Lower leg skin (tissue), 4 donors: ENCODE measurements at regions not wholly inside any gene's neighbourhood (a gene's known extent, or its start where the extent isn't known, plus 50 kb on each side); places are given as distances from the start of the nearest gene placed in this dataset.

Experiments used
- DNase-seq, 2 donors: peaks; one replicate each; pipeline ENCODE4 v3.0.0-alpha.2; 2019; ENCODE audit warnings: low spot score in 2 of 2
- H3K4me3 ChIP-seq: fragments of 200-600 bp; sonication (generic); 2 replicates; pipeline ENCODE4 v1.5.1; 2017; ENCODE audit warnings: mild to moderate bottlenecking, low read depth; ENCODE audit not compliant: poor library complexity, severe bottlenecking
- POLR2A ChIP-seq, 2 donors: fragments of 450-650 bp; IDR thresholded peaks; one replicate each; pipeline ENCODE4 v1.6.1; 2016 to 2017; ENCODE audit warnings: antibody characterized with exemption in 2 of 2, mild to moderate bottlenecking in 1 of 2, moderate library complexity in 1 of 2
- WGBS, 2 donors: methylation state at CpG; one replicate each; pipeline ENCODE4 v1.1.5; 2018; 5-methylcytosine and 5-hydroxymethylcytosine counted together
- intact Hi-C: fragments of 100-400 bp; cut with DNase I; formaldehyde crosslinking; loops from one replicate; pipeline ENCODE4 v1.15.0; 2023; ENCODE audit warnings: low total_unique reads
- TF ChIP-seq, protein P1 (sequence below), 3 donors: fragments of 450-650 bp; IDR thresholded peaks; one replicate each; pipeline ENCODE4 v1.5.1; 2016; ENCODE audit warnings: antibody characterized with exemption in 3 of 3, mild to moderate bottlenecking in 3 of 3, moderate library complexity in 2 of 3

DNA sequence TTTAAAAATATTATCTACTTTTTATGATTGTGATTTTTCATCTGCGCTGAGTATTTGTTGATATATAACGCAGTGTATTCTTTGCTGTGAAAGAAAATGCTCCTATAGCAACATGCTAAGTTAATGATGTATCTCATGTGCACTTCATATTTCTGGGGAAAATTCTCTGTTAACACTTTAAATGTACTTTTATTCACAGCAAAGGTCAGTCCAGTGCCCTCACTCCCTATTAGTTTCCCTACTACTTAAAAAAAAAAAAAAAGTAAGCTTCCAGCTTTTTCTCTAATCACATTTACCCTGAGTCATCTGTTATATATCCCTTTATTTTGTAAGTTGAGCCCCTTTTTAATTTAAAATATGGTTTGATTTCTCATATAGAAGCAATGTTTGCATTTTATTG, 219.8 kb downstream of the AEBP2 start:
- no peak overlapping the region for H3K4me3 ChIP-seq
- TF ChIP-seq, protein P1, sequence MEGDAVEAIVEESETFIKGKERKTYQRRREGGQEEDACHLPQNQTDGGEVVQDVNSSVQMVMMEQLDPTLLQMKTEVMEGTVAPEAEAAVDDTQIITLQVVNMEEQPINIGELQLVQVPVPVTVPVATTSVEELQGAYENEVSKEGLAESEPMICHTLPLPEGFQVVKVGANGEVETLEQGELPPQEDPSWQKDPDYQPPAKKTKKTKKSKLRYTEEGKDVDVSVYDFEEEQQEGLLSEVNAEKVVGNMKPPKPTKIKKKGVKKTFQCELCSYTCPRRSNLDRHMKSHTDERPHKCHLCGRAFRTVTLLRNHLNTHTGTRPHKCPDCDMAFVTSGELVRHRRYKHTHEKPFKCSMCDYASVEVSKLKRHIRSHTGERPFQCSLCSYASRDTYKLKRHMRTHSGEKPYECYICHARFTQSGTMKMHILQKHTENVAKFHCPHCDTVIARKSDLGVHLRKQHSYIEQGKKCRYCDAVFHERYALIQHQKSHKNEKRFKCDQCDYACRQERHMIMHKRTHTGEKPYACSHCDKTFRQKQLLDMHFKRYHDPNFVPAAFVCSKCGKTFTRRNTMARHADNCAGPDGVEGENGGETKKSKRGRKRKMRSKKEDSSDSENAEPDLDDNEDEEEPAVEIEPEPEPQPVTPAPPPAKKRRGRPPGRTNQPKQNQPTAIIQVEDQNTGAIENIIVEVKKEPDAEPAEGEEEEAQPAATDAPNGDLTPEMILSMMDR (IDR thresholded peaks at IDR 0.05): no peak
- no peak for TF ChIP-seq POLR2A (IDR thresholded peaks at IDR 0.05)
- intact Hi-C loops: no loop called here
- WGBS, 2 donors: 93 to 99% methylated on average over 2 of the region's 2 CpGs
- no peak for DNase-seq

DNA sequence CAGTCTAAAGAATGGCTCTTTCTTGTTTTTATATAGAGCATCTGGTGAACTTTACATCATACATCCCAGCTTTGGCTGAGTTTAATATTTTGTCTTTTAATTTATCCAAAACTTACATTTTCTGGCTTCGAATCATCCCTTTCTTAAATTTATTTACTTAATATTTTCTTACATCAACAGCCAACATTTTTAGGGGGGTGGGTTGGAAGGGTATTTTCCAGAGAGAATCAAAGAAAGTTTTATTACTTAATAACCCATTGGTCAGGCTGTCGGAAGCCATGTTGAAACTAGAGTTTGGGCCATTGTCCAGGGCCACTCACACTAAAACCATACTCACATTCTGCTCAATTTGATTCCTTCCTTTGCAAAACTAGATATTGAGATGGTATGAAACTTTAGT, 220.2 kb downstream of the AEBP2 start:
- TF ChIP-seq POLR2A (IDR thresholded peaks at IDR 0.05): no peak
- TF ChIP-seq, protein P1 (IDR thresholded peaks at IDR 0.05): no peak
- DNase-seq: no peak
- H3K4me3 ChIP-seq: no peak overlapping the region
- intact Hi-C loops: no loop called here
- WGBS, 2 donors: 85 to 94% methylated on average over 2 of the region's 2 CpGs

DNA sequence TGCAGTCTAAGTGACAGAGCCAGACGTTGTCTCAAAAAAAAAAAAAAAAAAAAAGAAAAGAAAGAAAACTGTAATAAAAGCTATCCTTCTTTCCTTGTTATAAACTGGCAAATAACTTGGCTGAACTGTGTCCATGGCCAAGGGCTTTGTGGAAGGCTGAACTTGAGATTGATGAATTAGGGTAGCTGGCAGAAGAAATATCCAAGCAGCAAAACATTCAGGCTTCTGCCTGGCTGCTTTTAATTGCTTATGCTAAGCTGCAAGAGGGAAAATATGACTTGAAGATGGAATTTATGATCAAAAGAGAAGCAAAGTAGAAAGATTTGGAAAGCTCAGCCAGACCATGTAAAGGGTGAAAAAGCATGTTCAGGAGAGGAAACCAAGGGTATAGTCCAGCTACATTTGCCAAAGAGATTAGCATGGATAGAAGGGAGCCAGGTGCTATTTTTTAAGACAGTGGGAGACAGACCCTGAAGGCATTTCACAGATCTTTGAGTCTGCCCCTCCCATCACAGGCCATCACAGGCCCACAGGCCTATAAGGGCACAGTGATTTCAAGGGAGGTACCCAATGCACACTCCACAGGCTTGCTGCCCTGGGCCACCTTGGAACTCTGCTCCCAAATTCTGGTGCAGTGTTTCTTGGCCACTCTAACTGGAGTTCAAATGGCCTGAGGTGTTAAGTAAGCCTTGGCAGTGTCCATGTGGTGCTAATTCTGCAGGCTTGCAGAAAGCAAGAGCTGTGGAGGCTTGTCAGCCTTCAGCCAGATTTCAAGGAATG, 226.0 kb downstream of the AEBP2 start:
- TF ChIP-seq POLR2A (IDR thresholded peaks at IDR 0.05): no peak
- TF ChIP-seq, protein P1 (IDR thresholded peaks at IDR 0.05): no peak
- 15 to 45% methylated on average over 1 of the region's 1 CpG for WGBS, 2 donors
- H3K4me3 ChIP-seq: no peak overlapping the region
- intact Hi-C loops: no loop called here
- DNase-seq: no peak

DNA sequence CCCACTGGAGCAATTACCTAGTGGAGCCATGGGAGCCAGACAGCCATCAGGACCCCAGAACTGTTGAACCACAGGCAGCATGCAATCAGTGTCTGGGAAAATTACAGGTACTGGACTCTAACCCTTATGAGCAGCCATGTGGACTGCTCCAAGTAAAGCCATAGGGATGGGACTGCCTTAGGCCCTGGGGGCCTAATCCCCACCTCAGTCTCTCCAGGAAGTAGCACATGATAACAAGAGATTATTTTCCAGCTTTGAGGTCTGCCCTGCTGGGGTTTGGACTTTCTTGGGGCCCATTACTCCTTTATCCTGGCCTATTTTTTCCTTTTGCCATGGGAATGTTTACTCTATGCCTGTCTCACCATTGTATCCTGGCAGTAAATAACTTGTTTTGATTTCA, 226.8 kb downstream of the AEBP2 start:
- no peak overlapping the region for H3K4me3 ChIP-seq
- TF ChIP-seq, protein P1 (IDR thresholded peaks at IDR 0.05): no peak
- no peak for TF ChIP-seq POLR2A (IDR thresholded peaks at IDR 0.05)
- DNase-seq: no peak
- intact Hi-C loops: no loop called here

DNA sequence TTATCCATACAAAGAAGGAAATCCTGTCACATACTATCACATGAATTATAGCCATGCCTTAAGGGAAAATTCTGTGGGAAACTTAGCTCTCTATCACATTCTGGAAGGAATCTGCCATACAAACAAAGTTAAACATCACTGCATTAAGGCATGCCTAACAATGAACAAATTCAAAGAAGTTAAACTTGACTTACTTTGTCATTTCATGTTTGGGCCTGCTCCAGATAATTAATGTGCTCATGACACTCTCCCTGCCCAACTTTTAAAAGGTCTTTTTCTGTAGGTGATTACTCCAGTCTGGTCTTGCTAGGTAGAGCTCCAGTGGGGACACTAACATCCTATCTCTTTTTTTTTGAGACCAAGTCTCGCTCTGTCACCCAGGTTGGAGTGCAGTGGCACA, 230.5 kb downstream of the AEBP2 start:
- no peak for DNase-seq
- intact Hi-C loops: no loop called here
- no peak overlapping the region for H3K4me3 ChIP-seq
- TF ChIP-seq, protein P1 (IDR thresholded peaks at IDR 0.05): no peak
- TF ChIP-seq POLR2A (IDR thresholded peaks at IDR 0.05): no peak
- WGBS, 2 donors: 79 to 93% methylated on average over 1 of the region's 1 CpG

DNA sequence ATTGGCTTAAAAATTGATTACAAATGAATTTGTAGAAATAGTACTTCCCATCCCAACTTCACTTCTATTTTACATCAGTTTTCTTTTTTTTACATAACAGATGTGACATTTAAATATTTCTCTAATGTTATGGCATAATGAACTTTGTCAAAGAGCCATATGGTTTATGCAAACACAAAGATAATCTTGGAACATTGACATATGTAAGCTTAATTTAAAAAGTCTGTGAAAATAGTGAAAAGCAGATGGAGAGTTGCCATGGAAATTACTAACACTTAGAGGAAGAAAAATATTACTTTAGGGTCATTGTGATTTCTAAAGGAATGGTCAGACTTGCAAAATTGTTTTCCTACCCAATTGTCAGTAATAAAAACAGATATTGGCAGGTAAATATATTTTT, 232.4 kb downstream of the AEBP2 start:
- no peak for TF ChIP-seq POLR2A (IDR thresholded peaks at IDR 0.05)
- TF ChIP-seq, protein P1 (IDR thresholded peaks at IDR 0.05): no peak
- DNase-seq: no peak
- intact Hi-C loops: no loop called here
- H3K4me3 ChIP-seq: no peak overlapping the region
